GM11168 (cell line): ENCODE measurements at regions not wholly inside any gene's neighbourhood (a gene's known extent, or its start where the extent isn't known, plus 50 kb on each side); places are given as distances from the start of the nearest gene placed in this dataset.
"Not testable (repeated sequence)": the region's sequence is repeated elsewhere in the genome, so short reads cannot be mapped to it uniquely, and the experiment has no call there.

Source experiments
- in situ Hi-C: fragments of 300-500 bp; cut with MboI; formaldehyde crosslinking; loops from one replicate; pipeline ENCODE4 v1.12.0; 2022; ENCODE audit warnings: low sequenced_read_pairs; ENCODE audit not compliant: unreplicated experiment

- in situ Hi-C loops: no loop called here
Observed at GRCh38 chr1:101130673-101131072, 105.1 kb upstream of the DPH5 start.

- in situ Hi-C loops: no loop called here
Observed at GRCh38 chr1:101128846-101129245, 103.3 kb upstream of the DPH5 start.

DNA sequence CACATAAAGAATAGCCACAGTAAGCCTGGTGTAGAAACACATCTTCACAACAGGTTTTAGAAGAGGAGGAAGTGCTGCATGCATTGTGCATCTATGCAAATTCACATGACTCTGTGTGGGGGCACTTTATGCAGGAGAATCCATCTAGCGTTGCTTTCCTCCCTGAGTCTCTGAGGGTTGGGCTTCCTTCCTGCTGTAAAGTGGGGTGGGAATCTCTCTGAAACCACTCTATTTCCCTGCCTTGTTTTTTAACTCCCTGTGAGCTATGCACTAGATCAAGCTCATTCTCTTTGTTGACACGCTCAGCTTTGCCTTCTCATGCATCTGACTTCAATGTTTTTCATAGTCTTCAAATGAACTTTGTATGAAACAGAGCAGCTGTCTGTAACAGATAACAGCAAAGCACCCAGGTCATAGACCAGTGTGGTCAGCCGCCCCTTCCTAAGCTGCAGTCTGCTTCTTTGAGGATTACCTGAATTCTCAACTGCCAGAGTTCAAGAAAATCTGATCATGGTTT, 102.7 kb upstream of the DPH5 start:
- in situ Hi-C loops: no loop called here

GRCh38 chr1:101124405-101124804, 98.8 kb upstream of the DPH5 start:
- in situ Hi-C loops: no loop called here

DNA sequence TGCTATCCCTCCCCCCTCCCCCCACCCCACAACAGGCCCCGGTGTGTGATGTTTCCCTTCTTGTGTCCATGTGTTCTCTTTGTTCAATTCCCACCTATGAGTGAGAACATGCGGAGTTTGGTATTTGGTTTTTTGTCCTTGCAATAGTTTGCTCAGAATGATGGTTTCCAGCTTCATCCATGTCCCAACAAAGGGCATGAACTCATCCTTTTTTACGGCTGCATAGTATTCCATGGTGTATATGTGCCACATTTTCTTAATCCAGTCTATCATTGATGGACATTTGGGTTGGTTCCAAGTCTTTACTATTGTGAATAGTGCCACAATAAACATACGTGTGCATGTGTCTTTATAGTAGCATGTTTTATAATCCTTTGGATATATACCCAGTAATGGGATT, 98.3 kb upstream of the DPH5 start:
- in situ Hi-C loops: not testable (repeated sequence)

DNA sequence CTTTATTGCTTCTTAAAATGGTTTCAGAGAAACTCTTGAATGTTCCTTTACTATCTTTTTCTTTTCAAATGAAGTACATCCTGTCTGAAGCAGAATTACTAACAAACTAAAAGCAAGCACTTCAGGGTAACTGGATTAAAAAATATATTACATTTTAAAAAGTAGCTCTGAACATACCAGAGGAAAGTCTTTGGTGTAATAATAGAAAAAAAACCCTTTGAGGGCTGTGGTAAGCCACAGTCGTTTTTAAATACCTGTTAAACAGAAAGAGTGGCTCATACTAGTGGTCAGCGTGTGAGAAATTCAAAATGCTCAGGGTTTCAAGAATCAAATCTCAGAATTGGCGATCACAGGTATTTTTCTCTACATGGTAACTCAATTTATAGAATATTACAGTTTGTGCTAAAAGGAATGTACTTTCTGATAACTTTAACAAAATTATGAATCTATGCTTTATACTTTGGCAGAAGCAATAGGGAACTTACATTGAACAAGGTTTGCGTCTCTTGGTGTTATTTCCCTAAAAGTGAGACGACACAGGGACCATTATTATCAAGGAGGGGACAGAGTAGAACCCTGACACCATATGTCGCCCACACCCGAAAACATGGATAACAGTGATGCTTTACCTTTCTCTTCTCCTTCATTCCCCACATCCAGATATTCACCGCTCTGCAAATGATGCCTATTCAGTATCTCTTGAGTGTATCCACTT, 97.0 kb upstream of the DPH5 start:
- in situ Hi-C loops: no loop called here

DNA sequence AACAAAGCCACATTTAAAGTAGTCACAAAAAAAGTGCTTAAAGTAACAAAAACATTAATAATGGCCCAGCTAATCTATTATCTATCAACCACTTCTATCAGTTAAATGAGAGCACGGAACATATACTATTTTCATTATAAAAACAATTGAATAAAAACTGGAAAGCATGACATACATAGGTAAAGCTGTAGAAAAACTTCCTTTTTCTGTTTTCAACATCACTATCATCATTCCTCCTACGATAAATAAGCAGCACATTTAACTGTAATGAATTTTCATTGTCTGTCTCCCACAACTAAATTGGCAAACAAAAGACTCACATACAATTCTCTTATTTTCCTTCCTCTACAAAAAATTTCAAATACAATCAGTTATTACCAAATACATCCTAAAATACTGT, 96.4 kb upstream of the DPH5 start:
- in situ Hi-C loops: no loop called here

DNA sequence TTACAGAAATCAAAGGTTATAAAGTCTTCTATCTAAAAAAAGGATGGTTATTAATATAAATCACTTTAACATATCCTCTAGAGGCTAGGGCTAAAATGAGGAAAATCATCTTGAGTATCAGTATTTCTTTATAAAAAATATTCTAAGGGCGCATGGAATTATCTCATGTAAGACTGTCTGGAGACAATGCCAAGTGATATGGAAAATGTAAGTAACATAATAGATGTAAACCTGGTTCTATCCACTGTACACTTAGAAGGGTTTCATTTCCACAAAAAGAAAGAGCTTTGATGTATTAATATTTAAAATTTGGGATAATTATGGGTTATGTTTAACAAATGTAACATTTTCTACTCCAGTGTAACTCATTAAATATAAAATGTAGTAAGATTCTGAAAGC, 95.9 kb upstream of the DPH5 start:
- in situ Hi-C loops: no loop called here

- in situ Hi-C loops: no loop called here
Observed at GRCh38 chr1:101120868-101121267, 95.3 kb upstream of the DPH5 start.

- in situ Hi-C loops: no loop called here
Observed at GRCh38 chr1:101119289-101119688, 93.7 kb upstream of the DPH5 start.

- in situ Hi-C loops: no loop called here
Observed at GRCh38 chr1:101116006-101116405, 90.4 kb upstream of the DPH5 start.

GRCh38 chr1:101115112-101115511, 89.5 kb upstream of the DPH5 start:
- in situ Hi-C loops: no loop called here

- in situ Hi-C loops: not testable (repeated sequence)
Observed at GRCh38 chr1:101114128-101114527, 88.5 kb upstream of the DPH5 start.

DNA sequence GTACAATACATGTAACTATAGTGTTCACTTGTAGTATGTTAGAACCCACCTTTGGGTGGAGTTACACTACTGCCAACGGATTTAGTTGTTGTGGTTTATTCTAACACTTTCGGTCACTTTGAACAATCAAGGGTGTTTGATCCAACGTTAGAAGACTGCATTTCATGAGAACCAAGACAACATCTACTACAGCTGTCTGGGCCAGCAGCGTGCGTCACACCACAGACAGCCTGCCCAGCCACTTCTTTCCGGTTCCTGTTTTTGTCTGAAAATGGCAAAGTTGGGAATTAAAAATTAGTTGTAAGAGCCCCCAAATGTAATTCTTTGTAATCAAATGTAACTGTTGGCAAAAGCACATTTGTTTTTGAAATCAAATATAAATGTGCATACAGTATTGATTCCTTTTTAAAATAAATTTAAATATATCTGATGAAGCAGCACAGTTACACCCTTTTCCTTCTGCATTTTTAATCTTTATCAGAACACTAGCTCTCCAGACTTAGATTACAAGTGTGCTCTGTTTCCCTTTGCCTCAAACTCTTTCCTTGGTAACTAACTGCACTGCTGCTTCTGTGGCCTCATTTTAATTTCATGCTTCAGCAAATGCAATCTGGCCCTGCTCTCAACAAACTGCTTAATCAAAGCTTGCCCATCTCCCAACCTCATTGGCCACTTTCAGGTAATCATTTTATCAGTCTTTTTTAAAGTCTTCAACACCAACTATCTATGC, 86.6 kb upstream of the DPH5 start:
- in situ Hi-C loops: no loop called here

- in situ Hi-C loops: no loop called here
Observed at GRCh38 chr1:101111461-101111860, 85.9 kb upstream of the DPH5 start.

DNA sequence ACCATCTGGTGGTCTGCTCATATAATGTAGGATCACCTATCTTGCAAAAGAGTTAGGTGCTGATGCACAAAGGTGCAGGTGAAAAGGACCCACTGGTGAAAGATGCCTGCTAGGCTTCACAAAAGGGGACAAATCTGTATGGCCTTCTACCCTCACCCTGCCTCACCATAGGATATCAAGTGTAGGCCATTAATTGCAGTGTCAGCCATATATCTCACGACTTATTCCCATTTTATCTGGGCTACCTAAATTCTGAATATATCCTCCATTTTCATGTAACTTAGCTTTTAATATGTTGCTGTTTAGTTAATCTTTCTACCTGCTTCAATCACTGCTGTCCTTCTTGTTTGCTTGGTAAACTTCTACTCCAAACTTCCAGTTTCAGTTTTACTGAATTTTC, 84.2 kb upstream of the DPH5 start:
- in situ Hi-C loops: no loop called here

DNA sequence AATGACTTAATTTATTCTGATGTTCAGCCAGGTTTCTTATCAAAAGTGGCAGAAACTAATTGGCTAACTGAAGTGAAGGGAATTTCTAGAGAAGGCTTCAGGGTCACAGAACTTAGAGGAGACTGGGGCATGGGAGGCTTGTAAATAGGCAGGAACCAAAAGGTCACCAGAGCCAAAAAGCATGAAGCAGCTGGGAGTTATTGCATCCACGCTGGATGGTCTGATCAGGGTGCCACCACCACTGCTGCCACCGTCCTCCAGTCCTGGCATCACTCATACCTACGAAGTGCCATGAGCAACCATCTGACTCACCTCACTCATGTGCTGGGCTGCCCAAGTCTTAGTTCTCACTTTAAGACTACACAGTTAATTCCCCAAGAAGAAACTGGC, 82.5 kb upstream of the DPH5 start:
- in situ Hi-C loops: no loop called here

GRCh38 chr1:101107496-101108110, 82.0 kb upstream of the DPH5 start:
- in situ Hi-C loops: no loop called here

GRCh38 chr1:101105877-101106276, 80.3 kb upstream of the DPH5 start:
- in situ Hi-C loops: no loop called here

DNA sequence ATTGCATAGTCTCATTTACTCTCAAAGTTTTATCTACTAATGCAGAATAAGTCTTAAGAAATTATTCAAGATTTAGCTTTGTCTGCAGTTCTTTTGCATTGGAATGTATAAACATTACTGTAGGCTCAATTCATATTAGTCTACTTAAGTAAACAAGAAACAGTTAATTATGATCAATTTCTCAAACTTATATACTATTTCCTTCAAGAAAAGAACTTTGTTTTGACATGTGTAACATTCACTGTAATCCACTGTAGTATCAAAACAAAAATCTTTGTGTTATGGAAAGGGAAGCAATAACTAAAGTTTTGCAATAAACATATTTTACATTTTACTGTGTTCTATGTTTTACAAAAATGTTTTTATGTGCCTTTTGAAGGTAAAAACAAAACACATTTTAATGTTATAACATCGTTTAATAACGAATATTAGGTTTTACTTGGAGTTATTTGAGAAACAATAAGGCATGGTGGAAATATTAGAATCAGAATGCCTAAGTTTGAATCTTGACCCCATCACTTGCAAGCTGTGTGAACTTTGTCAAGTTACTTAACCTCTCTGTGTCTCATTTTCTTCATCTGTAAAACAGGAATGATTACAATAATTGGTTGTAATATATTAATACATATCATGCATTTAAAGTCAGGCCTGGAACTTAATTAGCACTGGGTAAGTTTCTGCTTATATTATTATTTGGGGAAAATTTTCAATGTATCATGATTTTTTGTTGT, 77.0 kb upstream of the DPH5 start:
- in situ Hi-C loops: no loop called here

DNA sequence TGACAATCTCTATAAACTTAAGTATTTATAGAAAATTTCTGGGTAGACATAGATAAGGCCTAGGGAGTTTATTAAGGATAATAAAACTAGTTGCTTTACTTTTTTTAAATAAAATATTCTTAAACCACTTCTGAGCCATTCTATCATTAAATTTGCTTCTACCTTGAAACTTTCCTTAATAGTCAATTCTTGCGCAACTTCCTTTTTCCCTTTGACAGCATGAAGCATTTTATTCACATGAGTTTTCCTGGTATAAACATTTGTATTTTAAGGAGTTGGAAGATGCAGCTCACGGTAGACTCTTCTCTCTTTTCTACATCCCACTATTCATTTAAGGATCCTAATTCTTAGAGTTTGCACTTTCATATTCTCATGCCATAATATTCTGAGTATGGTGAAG, 75.8 kb upstream of the DPH5 start:
- in situ Hi-C loops: no loop called here
